AG09309 (cell line): ENCODE measurements at regions not wholly inside any gene's neighbourhood (a gene's known extent, or its start where the extent isn't known, plus 50 kb on each side); places are given as distances from the start of the nearest gene placed in this dataset.

ENCODE experiments used
- DNase-seq: peaks from one replicate; pipeline ENCODE4 v3.0.0-alpha.2; 2010; ENCODE audit warnings: low read depth
- H3K4me3 ChIP-seq: 2 replicates; pipeline ENCODE4 v1.5.1; 2011; ENCODE audit warnings: mild to moderate bottlenecking, low read depth, low read length, moderate library complexity; ENCODE audit not compliant: control insufficient read depth
- TF ChIP-seq, protein P1 (sequence below): IDR thresholded peaks from 2 replicates; pipeline ENCODE4 v1.5.1; 2011; ENCODE audit warnings: mild to moderate bottlenecking, low read depth, low read length, inconsistent platforms; ENCODE audit not compliant: insufficient read depth, control insufficient read depth; ENCODE audit errors: missing control alignments

DNA sequence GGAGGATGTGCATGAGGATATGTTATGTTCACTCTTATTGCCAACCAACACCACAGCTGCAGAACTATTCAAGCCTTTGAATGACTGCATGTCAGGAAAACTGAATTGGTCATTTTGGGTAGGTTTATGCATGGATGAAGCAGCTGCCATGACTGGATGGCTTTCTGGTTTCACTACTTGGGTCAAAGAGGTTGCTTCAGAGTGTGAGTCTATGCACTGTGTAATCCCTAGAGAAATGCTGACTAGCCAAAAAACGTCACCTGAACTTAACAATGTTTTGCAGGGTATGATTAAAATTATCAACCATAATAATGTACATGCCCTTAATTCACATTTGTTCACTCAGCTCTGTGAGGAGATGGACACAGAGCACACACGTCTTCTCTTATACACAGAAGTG is 206.7 kb upstream of the RBBP8 start:
- DNase-seq, result no peak
- no peak overlapping the region for H3K4me3 ChIP-seq
- TF ChIP-seq, protein P1, sequence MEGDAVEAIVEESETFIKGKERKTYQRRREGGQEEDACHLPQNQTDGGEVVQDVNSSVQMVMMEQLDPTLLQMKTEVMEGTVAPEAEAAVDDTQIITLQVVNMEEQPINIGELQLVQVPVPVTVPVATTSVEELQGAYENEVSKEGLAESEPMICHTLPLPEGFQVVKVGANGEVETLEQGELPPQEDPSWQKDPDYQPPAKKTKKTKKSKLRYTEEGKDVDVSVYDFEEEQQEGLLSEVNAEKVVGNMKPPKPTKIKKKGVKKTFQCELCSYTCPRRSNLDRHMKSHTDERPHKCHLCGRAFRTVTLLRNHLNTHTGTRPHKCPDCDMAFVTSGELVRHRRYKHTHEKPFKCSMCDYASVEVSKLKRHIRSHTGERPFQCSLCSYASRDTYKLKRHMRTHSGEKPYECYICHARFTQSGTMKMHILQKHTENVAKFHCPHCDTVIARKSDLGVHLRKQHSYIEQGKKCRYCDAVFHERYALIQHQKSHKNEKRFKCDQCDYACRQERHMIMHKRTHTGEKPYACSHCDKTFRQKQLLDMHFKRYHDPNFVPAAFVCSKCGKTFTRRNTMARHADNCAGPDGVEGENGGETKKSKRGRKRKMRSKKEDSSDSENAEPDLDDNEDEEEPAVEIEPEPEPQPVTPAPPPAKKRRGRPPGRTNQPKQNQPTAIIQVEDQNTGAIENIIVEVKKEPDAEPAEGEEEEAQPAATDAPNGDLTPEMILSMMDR, result no peak

DNA sequence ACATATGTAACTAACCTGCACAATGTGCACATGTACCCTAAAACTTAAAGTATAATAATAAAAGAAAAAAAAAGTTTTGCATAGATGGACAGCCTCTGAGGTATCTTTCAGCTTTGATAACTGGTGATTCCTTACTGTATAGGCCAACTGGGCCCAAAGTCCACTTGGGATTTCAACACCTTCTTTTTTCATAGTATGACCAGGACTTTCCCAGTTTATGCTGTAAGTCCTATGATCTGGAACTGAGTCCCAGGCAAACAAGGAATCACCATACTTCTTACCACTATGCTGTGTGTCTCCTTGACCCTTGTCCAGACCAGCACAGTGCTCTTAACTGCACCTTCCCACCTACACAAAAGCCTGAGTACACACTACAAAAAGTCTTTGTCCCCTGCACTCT is 205.1 kb upstream of the RBBP8 start:
- H3K4me3 ChIP-seq, result no peak overlapping the region
- TF ChIP-seq, protein P1, result no peak
- DNase-seq, result no peak

GRCh38 chr18:22728481-22729105 is 204.5 kb upstream of the RBBP8 start:
- TF ChIP-seq, protein P1, result no peak
- no peak for DNase-seq

GRCh38 chr18:22731398-22731797 is 201.7 kb upstream of the RBBP8 start:
- DNase-seq, result no peak
- no peak overlapping the region for H3K4me3 ChIP-seq
- TF ChIP-seq, protein P1, result no peak

More at GRCh38 chr18:22728481-22729105, 204.5 kb upstream of the RBBP8 start:
- H3K4me3 ChIP-seq, result no peak overlapping the region

DNA sequence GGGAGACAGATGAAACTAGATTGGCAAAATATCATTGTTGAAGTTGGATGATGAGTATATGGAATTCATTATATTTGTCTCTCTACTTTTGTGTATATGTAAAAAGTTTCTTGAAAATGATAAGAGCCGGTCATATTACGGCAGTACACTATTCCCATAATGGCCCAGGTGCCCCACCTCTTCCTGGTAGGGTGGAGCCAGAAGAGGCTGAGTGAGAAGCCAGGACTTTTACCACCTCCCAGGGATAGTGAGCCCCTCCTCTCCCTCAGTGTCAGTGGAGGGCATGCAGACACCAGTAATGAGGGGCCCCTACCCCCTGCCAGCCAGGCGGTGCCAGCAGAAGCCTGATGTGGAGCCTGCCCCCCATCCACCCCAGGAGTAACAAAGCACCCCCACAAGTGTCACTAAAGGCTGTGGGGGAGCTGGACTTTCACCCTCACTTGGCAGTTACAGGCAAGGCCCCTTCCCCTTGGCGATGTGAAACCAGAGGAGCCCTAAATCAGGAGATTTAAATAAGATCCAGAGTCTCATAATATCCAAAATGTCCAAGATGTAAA is 198.9 kb upstream of the RBBP8 start:
- H3K4me3 ChIP-seq, result no peak overlapping the region
- DNase-seq, result no peak
- TF ChIP-seq, protein P1, result no peak

GRCh38 chr18:22734791-22735627 is 198.1 kb upstream of the RBBP8 start:
- TF ChIP-seq, protein P1, result no peak
- DNase-seq, result peak; percentile 48
- H3K4me3 ChIP-seq, result no peak overlapping the region
